ENCODE measurements at regions not wholly inside any gene's neighbourhood (a gene's known extent, or its start where the extent isn't known, plus 50 kb on each side); places are given as distances from the start of the nearest gene placed in this dataset.

DNA sequence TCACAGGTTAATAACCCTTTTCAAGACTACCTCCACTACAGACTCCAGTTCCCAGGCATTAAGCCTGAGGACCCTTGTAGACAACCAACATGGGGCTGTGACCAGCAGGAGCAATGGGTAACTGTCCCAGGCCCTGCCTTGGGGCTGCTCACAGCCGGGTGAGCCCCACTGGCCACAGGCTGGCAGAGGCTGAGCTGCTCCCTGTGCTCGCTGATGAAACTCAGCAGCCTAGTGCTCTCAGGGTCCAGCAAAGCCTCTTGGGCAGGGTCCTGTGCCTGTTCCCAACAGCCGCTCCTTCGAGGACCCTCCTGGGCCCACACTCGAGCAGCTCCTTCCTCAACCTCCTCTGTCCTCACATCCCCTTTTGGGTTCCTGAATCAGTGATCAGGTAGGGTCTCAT, 99.8 kb downstream of the VPREB1 start:
- H4K8ac ChIP-seq (replicated peaks; ENCODE audit: insufficient read length, low read depth, low read length), result no peak overlapping the region
- no peak overlapping the region for H2BK120ac ChIP-seq (ENCODE audit: low read depth, low read length, poor library complexity, severe bottlenecking)
- no peak overlapping the region for H2AK5ac ChIP-seq (ENCODE audit: insufficient read length, low read length)
- H3T11ph ChIP-seq (ENCODE audit: low read length), result no peak overlapping the region
- H3K27ac Mint-ChIP-seq, result no peak overlapping the region
- H3K4me1 ChIP-seq (ENCODE audit: insufficient read depth, low read length), result no peaks in the 10 kb centered on the region
- H4K91ac ChIP-seq (ENCODE audit: insufficient read length, low read depth, low read length), result no peak overlapping the region
- H3K4me2 ChIP-seq (ENCODE audit: insufficient read depth, insufficient read length, low read length), result no peak overlapping the region
- H2BK15ac ChIP-seq (ENCODE audit: low read depth, low read length), result no peak overlapping the region
- peaks cover 75% of the 10 kb centered on the region for H3K27me3 ChIP-seq (ENCODE audit: insufficient read depth, low read length)
- H3K9me3 Mint-ChIP-seq, result no peaks in the 10 kb centered on the region; a peak in 1 of 5 replicates
- no peaks in the 10 kb centered on the region for H3K79me2 ChIP-seq (ENCODE audit: insufficient read depth, low read length)
- no peak overlapping the region for H3K18ac ChIP-seq (ENCODE audit: insufficient read length, low read depth, low read length)
- H3K4me1 Mint-ChIP-seq, result peaks cover 28 to 30% of the 10 kb centered on the region in 2 experiments
- H4K20me1 ChIP-seq (ENCODE audit: control insufficient read depth, insufficient read depth, insufficient read length), result no peaks in the 10 kb centered on the region
- DNase-seq, result no peak
- TF ChIP-seq, protein P1, sequence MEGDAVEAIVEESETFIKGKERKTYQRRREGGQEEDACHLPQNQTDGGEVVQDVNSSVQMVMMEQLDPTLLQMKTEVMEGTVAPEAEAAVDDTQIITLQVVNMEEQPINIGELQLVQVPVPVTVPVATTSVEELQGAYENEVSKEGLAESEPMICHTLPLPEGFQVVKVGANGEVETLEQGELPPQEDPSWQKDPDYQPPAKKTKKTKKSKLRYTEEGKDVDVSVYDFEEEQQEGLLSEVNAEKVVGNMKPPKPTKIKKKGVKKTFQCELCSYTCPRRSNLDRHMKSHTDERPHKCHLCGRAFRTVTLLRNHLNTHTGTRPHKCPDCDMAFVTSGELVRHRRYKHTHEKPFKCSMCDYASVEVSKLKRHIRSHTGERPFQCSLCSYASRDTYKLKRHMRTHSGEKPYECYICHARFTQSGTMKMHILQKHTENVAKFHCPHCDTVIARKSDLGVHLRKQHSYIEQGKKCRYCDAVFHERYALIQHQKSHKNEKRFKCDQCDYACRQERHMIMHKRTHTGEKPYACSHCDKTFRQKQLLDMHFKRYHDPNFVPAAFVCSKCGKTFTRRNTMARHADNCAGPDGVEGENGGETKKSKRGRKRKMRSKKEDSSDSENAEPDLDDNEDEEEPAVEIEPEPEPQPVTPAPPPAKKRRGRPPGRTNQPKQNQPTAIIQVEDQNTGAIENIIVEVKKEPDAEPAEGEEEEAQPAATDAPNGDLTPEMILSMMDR (conservative IDR thresholded peaks at IDR 0.05), result no peak
- no peak overlapping the region for H2BK5ac ChIP-seq (ENCODE audit: insufficient read length, low read length)
- H3K56ac ChIP-seq (ENCODE audit: insufficient read length, low read depth, low read length), result no peak overlapping the region
- H4K5ac ChIP-seq (ENCODE audit: insufficient read length, low read depth, low read length), result no peak overlapping the region
- no peaks in the 10 kb centered on the region for H3K23me2 ChIP-seq (ENCODE audit: insufficient read length, low read depth, low read length, poor library complexity, severe bottlenecking)
- H3K79me1 ChIP-seq (ENCODE audit: insufficient read depth, low read depth, low read length, poor library complexity, severe bottlenecking), result no peaks in the 10 kb centered on the region
- H3K36me3 Mint-ChIP-seq (ENCODE audit: insufficient read depth in 1 of 3, low read depth in 3 of 3), result no peaks in the 10 kb centered on the region
- H3K4ac ChIP-seq (ENCODE audit: low read depth, low read length), result no peak overlapping the region
- H3K27me3 Mint-ChIP-seq (ENCODE audit: low read depth), result peaks cover 100% of the 10 kb centered on the region
- no peak overlapping the region for H3K23ac ChIP-seq (ENCODE audit: insufficient read length, low read depth, low read length)
- H2BK12ac ChIP-seq (ENCODE audit: insufficient read length, low read depth, low read length), result no peak overlapping the region
- no peak overlapping the region for H3K4me3 Mint-ChIP-seq
- no peak overlapping the region for H3K9ac ChIP-seq (ENCODE audit: extremely low read depth, insufficient read length, low read length)
- WGBS (ENCODE audit: extremely low coverage, insufficient read length, low lambda C conversion rate), result no CpG with 5 or more reads among the region's 5 CpGs
- H2BK20ac ChIP-seq (ENCODE audit: low read depth, low read length, poor library complexity, severe bottlenecking), result no peak overlapping the region
- H3K14ac ChIP-seq (ENCODE audit: insufficient read depth, low read length), result no peak overlapping the region
- H2AFZ ChIP-seq (ENCODE audit: low read length), result no peak overlapping the region
- no peak overlapping the region for H3K27ac ChIP-seq (ENCODE audit: insufficient read length, low read depth, low read length)
- H3K9me3 ChIP-seq (ENCODE audit: control insufficient read depth, low read depth, low read length), result no peaks in the 10 kb centered on the region
